GM18505 (cell line): ENCODE measurements at regions not wholly inside any gene's neighbourhood (a gene's known extent, or its start where the extent isn't known, plus 50 kb on each side); places are given as distances from the start of the nearest gene placed in this dataset.

Experiments
- ATAC-seq: cut with Tn5 transposase; IDR thresholded peaks from one replicate; pipeline ENCODE4 v1.9.1; 2021; ENCODE audit not compliant: unreplicated experiment
- POLR2A ChIP-seq: IDR thresholded peaks from 4 replicates; pipeline ENCODE4 v1.6.1; 2011; ENCODE audit warnings: borderline replicate concordance; ENCODE audit not compliant: insufficient read depth, insufficient read length; ENCODE audit errors: extremely low read depth

- ATAC-seq, result no peak
Measured at GRCh38 chr6:163719028-163719742, 304.7 kb downstream of the QKI start.

GRCh38 chr6:163718537-163718936, 304.0 kb downstream of the QKI start:
- ATAC-seq, result no peak
- TF ChIP-seq POLR2A, result no peak

More at GRCh38 chr6:163719028-163719742, 304.7 kb downstream of the QKI start:
- TF ChIP-seq POLR2A, result no peak

- TF ChIP-seq POLR2A, result no peak
- no peak for ATAC-seq
Measured at GRCh38 chr6:163717106-163717764, 302.7 kb downstream of the QKI start.

GRCh38 chr6:163716690-163717089, 302.2 kb downstream of the QKI start:
- TF ChIP-seq POLR2A, result no peak
- ATAC-seq, result no peak

GRCh38 chr6:163715846-163716245, 301.3 kb downstream of the QKI start:
- no peak for TF ChIP-seq POLR2A
- no peak for ATAC-seq

- TF ChIP-seq POLR2A, result no peak
Measured at GRCh38 chr6:163714179-163714578, 299.7 kb downstream of the QKI start.

GRCh38 chr6:163712981-163713380, 298.5 kb downstream of the QKI start:
- ATAC-seq, result no peak
- no peak for TF ChIP-seq POLR2A

More at GRCh38 chr6:163714179-163714578, 299.7 kb downstream of the QKI start:
- no peak for ATAC-seq

GRCh38 chr6:163712566-163712961, 298.0 kb downstream of the QKI start:
- ATAC-seq, result no peak
- TF ChIP-seq POLR2A, result no peak

- no peak for TF ChIP-seq POLR2A
- peak; percentile 46 for ATAC-seq
Measured at GRCh38 chr6:163711615-163712565, 297.4 kb downstream of the QKI start.

GRCh38 chr6:163710532-163711470, 296.3 kb downstream of the QKI start:
- no peak for ATAC-seq
- no peak for TF ChIP-seq POLR2A

- TF ChIP-seq POLR2A, result no peak
- ATAC-seq, result no peak
Measured at GRCh38 chr6:163709693-163710092, 295.2 kb downstream of the QKI start.

GRCh38 chr6:163709255-163709654, 294.7 kb downstream of the QKI start:
- no peak for TF ChIP-seq POLR2A
- ATAC-seq, result no peak

- peak; percentile 37 for ATAC-seq
- no peak for TF ChIP-seq POLR2A
Measured at GRCh38 chr6:163708466-163708865, 293.9 kb downstream of the QKI start.
